ENCODE measurements at regions not wholly inside any gene's neighbourhood (a gene's known extent, or its start where the extent isn't known, plus 50 kb on each side); places are given as distances from the start of the nearest gene placed in this dataset.

GRCh38 chr1:222865718-222866117 is 50.9 kb downstream of the DISP1 start:
- no peaks in the 10 kb centered on the region for H3K9me2 ChIP-seq (replicated peaks; ENCODE audit: low read depth, low read length)
- H3K27me3 ChIP-seq (ENCODE audit: insufficient read depth, low read length, poor library complexity, severe bottlenecking) = no peaks in the 10 kb centered on the region
- no peaks in the 10 kb centered on the region for H3K36me3 ChIP-seq (ENCODE audit: insufficient read depth, low read length)
- no peaks in the 10 kb centered on the region for H3K79me2 ChIP-seq (ENCODE audit: insufficient read depth, low read length)
- H2AFZ ChIP-seq (ENCODE audit: low read length) = no peak overlapping the region
- H3K4me2 ChIP-seq (ENCODE audit: low read depth, low read length, poor library complexity, severe bottlenecking) = no peak overlapping the region
- TF ChIP-seq EZH2phosphoT487 (IDR thresholded peaks at IDR 0.05; ENCODE audit: borderline replicate concordance) (no peak), CTCF (conservative IDR thresholded peaks at IDR 0.05; ENCODE audit: low read length) (no peak)
- H3K9me3 ChIP-seq (ENCODE audit: insufficient read depth, low read depth, low read length) = no peaks in the 10 kb centered on the region
- no peak overlapping the region for H3K9ac ChIP-seq (ENCODE audit: low read depth, low read length, poor library complexity, severe bottlenecking)
- peaks cover 11% of the 10 kb centered on the region for H3K4me1 ChIP-seq (ENCODE audit: insufficient read depth, low read length, poor library complexity, severe bottlenecking)
- H3F3A ChIP-seq (ENCODE audit: low read depth) = peaks cover 4% of the 10 kb centered on the region; the same call in 1 of the 2 replicates
- no peak overlapping the region for H3K4me3 ChIP-seq (ENCODE audit: low read length, poor library complexity, severe bottlenecking)
- no peaks in the 10 kb centered on the region for H4K20me1 ChIP-seq (ENCODE audit: insufficient read depth, low read length, poor library complexity, severe bottlenecking)

- Histone ChIP-seq H2AFZ (ENCODE audit: low read length) (no peak overlapping the region), H3F3A (ENCODE audit: low read depth) (no peaks in the 10 kb centered on the region), H3K4me3 (ENCODE audit: low read length, poor library complexity, severe bottlenecking) (no peak overlapping the region), H3K4me1 (ENCODE audit: insufficient read depth, low read length, poor library complexity, severe bottlenecking) (no peaks in the 10 kb centered on the region), H3K9me3 (ENCODE audit: insufficient read depth, low read depth, low read length) (no peaks in the 10 kb centered on the region), H3K79me2 (ENCODE audit: insufficient read depth, low read length) (no peaks in the 10 kb centered on the region), H3K9ac (ENCODE audit: low read depth, low read length, poor library complexity, severe bottlenecking) (no peak overlapping the region), H3K4me2 (ENCODE audit: low read depth, low read length, poor library complexity, severe bottlenecking) (no peak overlapping the region), H3K9me2 (replicated peaks; ENCODE audit: low read depth, low read length) (no peaks in the 10 kb centered on the region), H3K27me3 (ENCODE audit: insufficient read depth, low read length, poor library complexity, severe bottlenecking) (no peaks in the 10 kb centered on the region), H4K20me1 (ENCODE audit: insufficient read depth, low read length, poor library complexity, severe bottlenecking) (no peaks in the 10 kb centered on the region), H3K36me3 (ENCODE audit: insufficient read depth, low read length) (no peaks in the 10 kb centered on the region)
- TF ChIP-seq EZH2phosphoT487 (IDR thresholded peaks at IDR 0.05; ENCODE audit: borderline replicate concordance) = no peak
- TF ChIP-seq CTCF (conservative IDR thresholded peaks at IDR 0.05; ENCODE audit: low read length) = no peak
Measured at GRCh38 chr1:222867316-222867715, 52.5 kb downstream of the DISP1 start.

GRCh38 chr1:222876182-222876581 is 61.3 kb downstream of the DISP1 start:
- Histone ChIP-seq H2AFZ (ENCODE audit: low read length) (no peak overlapping the region), H4K20me1 (ENCODE audit: insufficient read depth, low read length, poor library complexity, severe bottlenecking) (no peaks in the 10 kb centered on the region), H3K4me2 (ENCODE audit: low read depth, low read length, poor library complexity, severe bottlenecking) (no peak overlapping the region), H3K79me2 (ENCODE audit: insufficient read depth, low read length) (no peaks in the 10 kb centered on the region), H3K36me3 (ENCODE audit: insufficient read depth, low read length) (no peaks in the 10 kb centered on the region), H3K9ac (ENCODE audit: low read depth, low read length, poor library complexity, severe bottlenecking) (no peak overlapping the region), H3K4me3 (ENCODE audit: low read length, poor library complexity, severe bottlenecking) (no peak overlapping the region), H3K4me1 (ENCODE audit: insufficient read depth, low read length, poor library complexity, severe bottlenecking) (peaks cover 11% of the 10 kb centered on the region), H3K27me3 (ENCODE audit: insufficient read depth, low read length, poor library complexity, severe bottlenecking) (no peaks in the 10 kb centered on the region), H3K9me3 (ENCODE audit: insufficient read depth, low read depth, low read length) (no peaks in the 10 kb centered on the region), H3F3A (ENCODE audit: low read depth) (peaks cover 10% of the 10 kb centered on the region; the same call in 1 of the 2 replicates), H3K9me2 (replicated peaks; ENCODE audit: low read depth, low read length) (no peaks in the 10 kb centered on the region)
- no peak for TF ChIP-seq CTCF (conservative IDR thresholded peaks at IDR 0.05; ENCODE audit: low read length)
- no peak for TF ChIP-seq EZH2phosphoT487 (IDR thresholded peaks at IDR 0.05; ENCODE audit: borderline replicate concordance)

Data from Loucy (cell line).